IgD-negative memory B cell (primary cell): ENCODE measurements at regions not wholly inside any gene's neighbourhood (a gene's known extent, or its start where the extent isn't known, plus 50 kb on each side); places are given as distances from the start of the nearest gene placed in this dataset.

Experiments used
- H3K27ac Mint-ChIP-seq, 3 donors: one replicate each; pipeline ENCODE4 v1.8.0; 2020 to 2022; ENCODE audit warnings: mild to moderate bottlenecking in 3 of 3, mixed read lengths in 3 of 3, moderate library complexity in 1 of 3
- H3K27me3 Mint-ChIP-seq: one replicate; pipeline ENCODE4 v1.8.0; 2021; ENCODE audit warnings: mixed read lengths
- H3K36me3 Mint-ChIP-seq: one replicate; pipeline ENCODE4 v1.8.0; 2020; ENCODE audit warnings: mild to moderate bottlenecking, mixed read lengths
- H3K4me1 Mint-ChIP-seq, 3 donors: one replicate each; pipeline ENCODE4 v1.8.0; 2020 to 2022; ENCODE audit warnings: mixed read lengths in 3 of 3, mild to moderate bottlenecking in 1 of 3
- H3K4me3 Mint-ChIP-seq, 4 donors: one replicate each; pipeline ENCODE4 v1.8.0; 2020 to 2022; ENCODE audit warnings: mild to moderate bottlenecking in 4 of 4, mixed read lengths in 4 of 4, moderate library complexity in 3 of 4
- H3K9me3 Mint-ChIP-seq, 3 donors: one replicate each; pipeline ENCODE4 v1.8.0; 2020 to 2021; ENCODE audit warnings: mixed read lengths in 3 of 3, mild to moderate bottlenecking in 1 of 3

DNA sequence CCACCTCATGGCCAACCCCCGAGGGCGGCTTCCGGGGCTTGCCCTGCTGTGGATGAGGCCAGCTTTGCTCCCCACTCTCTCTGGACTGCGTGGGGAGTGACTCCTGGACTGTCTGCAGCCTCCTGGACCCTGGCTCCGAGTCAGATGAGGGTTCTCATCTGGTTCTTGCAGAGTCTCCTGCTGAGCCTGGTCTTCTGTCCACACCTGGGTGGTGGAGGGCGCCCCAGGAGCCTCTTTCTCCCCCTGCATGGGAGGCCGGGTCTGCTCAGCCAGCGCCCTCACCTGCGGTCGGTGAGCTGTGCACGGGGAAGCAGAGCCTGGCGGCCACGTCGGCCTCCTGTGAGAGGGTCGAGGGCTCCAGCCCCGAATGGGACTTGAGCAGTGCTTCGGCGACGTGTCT is 78.3 kb downstream of the RTP5 start:
- Mint-ChIP-seq H3K4me3 (no peak overlapping the region), H3K9me3 (no peaks in the 10 kb centered on the region), H3K4me1 (peaks cover 6 to 17% (median 12%) of the 10 kb centered on the region in 3 donors), H3K27me3 (no peaks in the 10 kb centered on the region), H3K36me3 (peaks cover 2% of the 10 kb centered on the region), H3K27ac (no peak overlapping the region)

GRCh38 chr2:241948299-241948897 is 78.9 kb downstream of the RTP5 start:
- no peak overlapping the region for H3K27ac Mint-ChIP-seq
- H3K36me3 Mint-ChIP-seq: peaks cover under 1% of the 10 kb centered on the region
- H3K27me3 Mint-ChIP-seq: no peaks in the 10 kb centered on the region
- H3K9me3 Mint-ChIP-seq: no peaks in the 10 kb centered on the region
- H3K4me3 Mint-ChIP-seq: no peak overlapping the region
- H3K4me1 Mint-ChIP-seq: peaks cover 6 to 17% (median 12%) of the 10 kb centered on the region in 3 donors

DNA sequence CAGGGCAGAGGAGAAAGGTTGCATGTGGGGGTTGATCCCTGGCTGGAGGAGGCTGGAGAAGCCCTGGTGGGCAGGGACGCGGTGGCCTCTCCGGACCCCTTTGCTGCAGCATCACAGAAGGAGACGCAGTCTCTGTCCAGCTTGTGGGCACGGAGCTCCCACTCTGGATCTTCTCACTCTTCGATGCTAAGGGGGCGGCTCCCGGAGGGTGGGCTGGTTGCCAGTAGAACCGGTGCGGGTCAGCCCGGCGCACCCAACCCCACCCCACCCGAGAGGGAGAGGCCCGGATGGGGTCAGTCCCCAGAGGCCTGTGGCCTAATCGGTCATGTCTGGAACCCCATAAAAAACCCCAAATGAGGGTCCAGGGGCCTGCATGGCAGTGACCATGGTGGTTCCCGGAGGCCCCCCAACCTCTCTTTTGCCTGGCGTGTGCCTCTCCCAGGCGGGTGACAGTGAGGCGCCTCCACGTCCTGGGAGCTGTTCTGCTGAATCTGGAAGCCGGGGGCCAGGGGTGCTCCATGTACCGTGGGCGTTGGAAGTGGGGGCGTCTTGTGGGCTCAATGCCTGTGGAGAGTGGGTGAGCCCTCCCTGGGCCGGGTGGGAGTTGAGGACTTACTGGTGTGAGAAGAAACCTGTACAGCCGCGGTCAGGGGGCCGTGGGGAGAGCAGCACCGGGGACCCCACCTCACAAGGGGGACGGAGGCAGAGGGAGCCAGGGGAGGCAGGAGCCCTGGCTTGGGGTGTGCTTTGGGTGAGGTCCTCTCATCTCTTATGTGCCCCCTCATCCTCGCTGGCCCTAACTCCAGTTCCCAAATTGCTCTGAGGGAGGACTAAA is 79.6 kb downstream of the RTP5 start:
- Mint-ChIP-seq H3K27me3 (no peaks in the 10 kb centered on the region), H3K9me3 (no peaks in the 10 kb centered on the region), H3K27ac (no peak overlapping the region), H3K4me1 (peaks cover 6 to 18% (median 15%) of the 10 kb centered on the region in 3 donors), H3K36me3 (no peaks in the 10 kb centered on the region), H3K4me3 (no peak overlapping the region)

- H3K4me3 Mint-ChIP-seq: no peak overlapping the region
- peaks cover 6 to 20% (median 16%) of the 10 kb centered on the region in 3 donors for H3K4me1 Mint-ChIP-seq
- H3K27ac Mint-ChIP-seq: peak overlapping the region in 2 of 3 donors; percentile 34 to 63
Observed at GRCh38 chr2:241949736-241950412, 80.3 kb downstream of the RTP5 start.

DNA sequence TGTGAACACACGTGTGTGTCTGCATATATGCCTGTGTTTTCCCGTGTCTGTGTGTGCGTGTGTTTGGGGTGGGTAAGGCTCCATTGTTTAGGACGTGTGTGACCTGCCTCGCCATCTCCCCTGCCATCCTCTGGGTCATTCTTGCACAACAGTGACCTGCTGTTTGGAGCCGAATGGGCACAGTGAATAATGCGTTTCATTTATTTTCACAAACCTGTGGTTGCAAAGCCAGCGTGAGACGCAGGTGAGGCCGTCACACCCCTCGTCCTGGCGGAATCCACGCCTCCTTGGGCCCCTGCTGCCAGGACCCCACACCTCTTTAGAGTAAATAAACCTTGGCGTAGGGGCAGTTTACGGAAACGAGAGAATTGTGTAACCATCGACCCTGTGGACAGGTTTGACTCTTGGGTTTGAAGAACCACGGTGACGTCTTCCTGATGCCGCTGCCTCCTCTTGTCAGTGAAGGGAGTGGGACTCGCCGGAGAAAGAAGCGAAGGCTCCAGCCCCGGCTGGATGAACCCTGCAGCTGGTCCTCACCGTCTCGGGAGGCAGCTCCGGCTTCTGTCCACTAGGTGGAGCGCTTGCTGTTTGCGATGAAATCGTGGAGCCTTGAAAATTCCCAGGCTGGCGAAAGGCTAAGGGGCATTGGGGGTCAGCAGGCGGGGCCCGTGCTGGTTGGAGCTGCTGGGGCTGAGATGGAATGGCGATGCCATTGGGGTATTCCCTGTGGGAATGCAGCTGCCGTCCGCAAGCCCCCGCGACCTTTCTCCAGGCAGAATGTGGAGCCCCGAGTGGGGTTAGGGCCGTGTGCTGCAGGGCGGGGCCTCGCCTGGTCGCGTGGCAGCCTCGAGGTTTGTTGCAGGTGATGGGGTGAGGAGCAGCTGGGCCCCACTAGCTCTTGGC is 81.1 kb downstream of the RTP5 start:
- H3K36me3 Mint-ChIP-seq: no peaks in the 10 kb centered on the region
- no peaks in the 10 kb centered on the region for H3K9me3 Mint-ChIP-seq
- H3K4me3 Mint-ChIP-seq: peak overlapping the region in 3 of 4 donors; percentile 4 to 81 (median 69)
- peak overlapping the region; percentile 63 to 81 (median 73) for H3K27ac Mint-ChIP-seq
- H3K4me1 Mint-ChIP-seq: peaks cover 6 to 20% (median 16%) of the 10 kb centered on the region in 3 donors
- H3K27me3 Mint-ChIP-seq: no peaks in the 10 kb centered on the region

More at GRCh38 chr2:241949736-241950412, 80.3 kb downstream of the RTP5 start:
- no peaks in the 10 kb centered on the region for H3K9me3 Mint-ChIP-seq
- H3K27me3 Mint-ChIP-seq: no peaks in the 10 kb centered on the region
- H3K36me3 Mint-ChIP-seq: no peaks in the 10 kb centered on the region

GRCh38 chr2:241951316-241951700 is 81.8 kb downstream of the RTP5 start:
- H3K4me1 Mint-ChIP-seq: peaks cover 6 to 20% (median 16%) of the 10 kb centered on the region in 3 donors
- peak overlapping the region in 2 of 4 donors; percentile 69 to 81 for H3K4me3 Mint-ChIP-seq
- no peaks in the 10 kb centered on the region for H3K9me3 Mint-ChIP-seq
- peaks cover under 1% of the 10 kb centered on the region for H3K36me3 Mint-ChIP-seq
- H3K27ac Mint-ChIP-seq: peak overlapping the region; percentile 63 to 81 (median 73)
- H3K27me3 Mint-ChIP-seq: no peaks in the 10 kb centered on the region

GRCh38 chr2:241951920-241952319 is 82.4 kb downstream of the RTP5 start:
- H3K9me3 Mint-ChIP-seq: no peaks in the 10 kb centered on the region
- H3K27me3 Mint-ChIP-seq: no peaks in the 10 kb centered on the region
- peaks cover 3% of the 10 kb centered on the region for H3K36me3 Mint-ChIP-seq
- H3K27ac Mint-ChIP-seq: peak overlapping the region in 2 of 3 donors; percentile 63 to 73
- H3K4me1 Mint-ChIP-seq: peaks cover 8 to 20% (median 16%) of the 10 kb centered on the region in 3 donors
- no peak overlapping the region for H3K4me3 Mint-ChIP-seq

DNA sequence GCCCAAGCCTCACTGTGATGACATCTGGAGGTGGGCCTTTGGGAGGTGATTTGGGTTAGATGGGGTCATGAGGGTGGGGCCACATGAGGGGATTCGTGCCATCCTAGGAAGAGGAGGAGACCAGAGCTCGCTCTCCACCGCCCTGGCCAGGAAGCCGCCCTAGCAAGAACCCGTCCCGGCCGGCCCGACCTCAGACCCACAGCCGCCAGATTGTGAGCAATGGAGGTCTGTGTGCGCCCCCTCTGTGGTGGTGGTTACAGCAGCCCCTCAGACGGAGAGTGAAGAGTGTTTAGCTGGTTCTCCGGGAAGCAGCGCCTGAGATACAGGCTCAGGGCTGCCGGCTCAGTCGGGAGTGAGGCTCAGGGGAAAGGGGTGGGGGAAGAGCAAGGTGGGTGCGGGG is 83.3 kb downstream of the RTP5 start:
- peaks cover 0 to 1% (median under 1%) of the 10 kb centered on the region in 3 donors for H3K9me3 Mint-ChIP-seq
- H3K36me3 Mint-ChIP-seq: peaks cover 9% of the 10 kb centered on the region
- H3K27me3 Mint-ChIP-seq: no peaks in the 10 kb centered on the region
- H3K4me1 Mint-ChIP-seq: peaks cover 8 to 22% (median 16%) of the 10 kb centered on the region in 3 donors
- H3K4me3 Mint-ChIP-seq: no peak overlapping the region
- H3K27ac Mint-ChIP-seq: peak overlapping the region in 1 of 3 donors; percentile 13

GRCh38 chr2:241953324-241953928 is 83.9 kb downstream of the RTP5 start:
- Mint-ChIP-seq H3K4me1 (peaks cover 8 to 20% (median 16%) of the 10 kb centered on the region in 3 donors), H3K4me3 (no peak overlapping the region), H3K27ac (peak overlapping the region in 1 of 3 donors; percentile 50), H3K36me3 (peaks cover 12% of the 10 kb centered on the region), H3K9me3 (peaks cover 0 to 4% (median 3%) of the 10 kb centered on the region in 3 donors), H3K27me3 (no peaks in the 10 kb centered on the region)

DNA sequence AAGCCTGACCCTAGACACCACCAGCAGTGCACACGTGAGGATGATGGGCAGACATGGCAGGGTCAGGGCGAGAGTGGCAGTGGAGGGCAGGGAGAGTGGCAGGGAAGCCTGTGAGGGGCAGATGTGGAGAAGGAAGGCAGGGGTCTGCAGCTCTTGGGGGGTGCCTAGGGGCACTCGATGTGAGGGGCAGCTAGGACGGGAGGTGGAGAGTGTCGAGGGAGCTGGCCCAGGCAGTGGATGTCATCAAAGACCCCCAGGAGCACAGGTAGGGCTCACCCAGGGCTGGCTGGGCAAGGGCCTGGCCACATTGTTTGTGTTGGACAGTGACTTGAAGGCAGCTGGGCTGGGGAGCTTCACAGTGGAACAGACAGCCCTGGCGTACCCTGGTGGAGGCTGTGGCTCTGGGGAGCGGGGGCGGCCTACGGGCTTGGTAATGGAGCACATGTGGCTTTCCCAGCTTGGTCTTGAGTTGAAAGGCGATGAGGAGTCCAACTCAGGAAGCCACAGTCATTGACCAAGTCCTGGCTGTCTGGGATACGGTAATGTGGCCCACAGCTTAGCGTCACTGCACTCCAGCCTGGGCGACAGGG is 87.1 kb downstream of the RTP5 start:
- Mint-ChIP-seq H3K36me3 (peaks cover 12% of the 10 kb centered on the region), H3K9me3 (peaks cover 0 to 4% (median 3%) of the 10 kb centered on the region in 3 donors), H3K27me3 (no peaks in the 10 kb centered on the region), H3K27ac (no peak overlapping the region), H3K4me1 (peaks cover 6 to 24% (median 20%) of the 10 kb centered on the region in 3 donors), H3K4me3 (no peak overlapping the region)

GRCh38 chr2:241957276-241957675 is 87.7 kb downstream of the RTP5 start:
- Mint-ChIP-seq H3K4me1 (peaks cover 9 to 31% (median 26%) of the 10 kb centered on the region in 3 donors), H3K27me3 (no peaks in the 10 kb centered on the region), H3K36me3 (peaks cover 13% of the 10 kb centered on the region), H3K27ac (no peak overlapping the region), H3K9me3 (peaks cover 0 to 4% (median 3%) of the 10 kb centered on the region in 3 donors), H3K4me3 (no peak overlapping the region)

DNA sequence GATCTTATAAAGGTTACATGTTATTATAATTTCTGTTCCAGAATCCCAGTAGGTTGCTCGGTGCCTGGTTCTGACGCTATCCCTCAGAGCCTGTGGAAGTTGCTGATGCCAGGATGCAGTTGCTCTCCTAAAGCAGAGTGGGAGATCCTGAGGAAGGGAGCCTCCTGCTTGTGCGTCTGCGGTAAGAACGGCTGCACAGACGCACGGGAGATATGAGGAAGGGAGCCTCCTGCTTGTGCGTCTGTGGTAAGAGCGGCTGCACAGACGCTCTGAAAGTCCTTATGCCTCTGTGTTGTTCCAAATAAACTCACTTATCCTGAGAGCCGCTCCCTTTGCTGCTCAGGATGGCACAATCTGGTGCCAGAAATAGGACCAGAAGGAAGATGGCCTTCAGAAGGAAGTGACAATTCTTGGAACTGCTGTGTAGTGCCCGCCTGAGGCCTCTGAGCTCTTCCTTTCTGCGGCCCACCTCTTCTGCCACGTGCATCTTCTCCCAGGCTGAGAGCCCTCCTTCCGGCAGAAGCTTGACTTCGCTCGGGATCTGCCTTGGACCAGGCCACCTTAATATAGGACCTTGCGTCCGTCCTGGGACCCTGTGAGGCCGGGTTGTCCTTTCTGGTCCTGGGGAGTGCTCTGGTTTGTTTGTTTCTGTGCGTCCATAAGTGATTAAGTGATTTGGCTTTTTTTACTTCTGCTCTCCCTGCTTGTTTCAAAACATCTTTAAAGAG is 89.5 kb downstream of the RTP5 start:
- peaks cover 0 to 4% (median 3%) of the 10 kb centered on the region in 3 donors for H3K9me3 Mint-ChIP-seq
- H3K27ac Mint-ChIP-seq: peak overlapping the region in 1 of 3 donors; percentile 73

DNA sequence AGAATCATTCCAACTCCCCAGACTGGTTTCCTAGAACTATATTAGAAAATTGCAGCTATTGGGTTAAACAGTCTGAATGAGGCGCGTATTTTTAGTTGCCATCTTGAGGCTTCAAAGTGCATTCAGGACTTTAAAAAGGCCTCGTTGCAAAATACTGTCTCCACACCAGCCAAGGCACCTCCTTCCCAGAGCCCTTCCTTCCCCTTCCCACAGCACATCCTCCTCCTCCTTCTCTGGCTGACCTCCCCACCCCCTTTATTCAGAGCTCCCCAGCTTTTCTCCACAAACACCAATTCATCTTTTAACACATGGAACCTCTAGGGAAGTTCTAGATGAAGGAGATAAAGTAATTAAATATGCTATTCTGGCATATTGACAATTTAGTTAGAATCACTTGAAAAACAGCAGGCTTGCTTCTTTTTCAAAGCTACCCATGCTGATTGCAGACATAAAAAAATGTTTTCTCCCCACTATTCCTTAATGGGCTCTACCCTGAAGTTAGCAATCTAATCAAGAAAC is 90.3 kb downstream of the RTP5 start:
- no peaks in the 10 kb centered on the region for H3K27me3 Mint-ChIP-seq
- peaks cover 24 to 40% (median 38%) of the 10 kb centered on the region in 3 donors for H3K4me1 Mint-ChIP-seq
- peaks cover 13% of the 10 kb centered on the region for H3K36me3 Mint-ChIP-seq
- H3K9me3 Mint-ChIP-seq: peaks cover 0 to 4% (median 3%) of the 10 kb centered on the region in 3 donors
- H3K27ac Mint-ChIP-seq: peak overlapping the region; percentile 73 to 87 (median 76)
- H3K4me3 Mint-ChIP-seq: no peak overlapping the region

More for the DNA sequence above, 89.5 kb downstream of the RTP5 start:
- Mint-ChIP-seq H3K27me3 (no peaks in the 10 kb centered on the region), H3K4me3 (no peak overlapping the region), H3K36me3 (peaks cover 13% of the 10 kb centered on the region), H3K4me1 (peaks cover 21 to 39% (median 37%) of the 10 kb centered on the region in 3 donors)
